Lower leg skin (tissue), 3 donors: ENCODE measurements at regions not wholly inside any gene's neighbourhood (a gene's known extent, or its start where the extent isn't known, plus 50 kb on each side); places are given as distances from the start of the nearest gene placed in this dataset.

Experiments
- POLR2A ChIP-seq, 2 donors: fragments of 450-650 bp; IDR thresholded peaks; one replicate each; pipeline ENCODE4 v1.6.1; 2016 to 2017; ENCODE audit warnings: antibody characterized with exemption in 2 of 2, mild to moderate bottlenecking in 1 of 2, moderate library complexity in 1 of 2
- TF ChIP-seq, protein P1 (sequence below), 3 donors: fragments of 450-650 bp; IDR thresholded peaks; one replicate each; pipeline ENCODE4 v1.5.1; 2016; ENCODE audit warnings: antibody characterized with exemption in 3 of 3, mild to moderate bottlenecking in 3 of 3, moderate library complexity in 2 of 3

DNA sequence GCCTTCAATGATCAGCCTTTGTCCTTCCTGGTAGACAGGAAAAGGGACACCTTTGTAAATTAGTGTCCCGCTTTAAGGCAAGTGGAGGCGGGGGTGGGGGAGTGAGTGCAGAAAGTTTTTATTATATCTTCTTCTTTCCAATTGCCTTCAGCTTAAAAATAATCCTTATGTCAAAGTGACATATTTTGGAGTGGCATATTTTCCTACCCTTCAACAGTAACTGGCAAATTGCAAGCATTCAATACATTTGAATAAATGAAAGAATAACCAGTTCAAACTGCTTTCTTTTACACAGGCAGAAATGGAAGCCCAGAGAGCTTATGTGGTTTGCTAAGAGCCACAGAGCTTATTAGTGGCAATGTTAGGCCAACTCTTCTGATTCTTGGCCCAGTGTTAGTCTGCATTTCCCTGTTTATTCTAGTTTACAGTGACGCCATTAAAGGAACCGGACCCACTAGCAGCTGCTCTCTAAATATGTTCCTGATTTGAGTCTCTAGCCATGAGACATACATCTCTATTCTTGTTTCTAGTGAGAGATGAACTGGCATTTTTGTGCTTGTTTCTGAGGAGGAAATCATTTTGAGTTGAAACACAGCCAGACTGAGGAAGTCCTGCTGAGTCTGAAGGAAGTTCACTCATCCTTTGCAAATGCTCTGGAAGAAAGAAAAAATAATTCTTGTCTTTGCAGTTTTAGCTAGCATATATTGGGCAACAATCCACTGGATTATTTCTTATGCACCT is 468.7 kb downstream of the NOVA1 start:
- TF ChIP-seq, protein P1, sequence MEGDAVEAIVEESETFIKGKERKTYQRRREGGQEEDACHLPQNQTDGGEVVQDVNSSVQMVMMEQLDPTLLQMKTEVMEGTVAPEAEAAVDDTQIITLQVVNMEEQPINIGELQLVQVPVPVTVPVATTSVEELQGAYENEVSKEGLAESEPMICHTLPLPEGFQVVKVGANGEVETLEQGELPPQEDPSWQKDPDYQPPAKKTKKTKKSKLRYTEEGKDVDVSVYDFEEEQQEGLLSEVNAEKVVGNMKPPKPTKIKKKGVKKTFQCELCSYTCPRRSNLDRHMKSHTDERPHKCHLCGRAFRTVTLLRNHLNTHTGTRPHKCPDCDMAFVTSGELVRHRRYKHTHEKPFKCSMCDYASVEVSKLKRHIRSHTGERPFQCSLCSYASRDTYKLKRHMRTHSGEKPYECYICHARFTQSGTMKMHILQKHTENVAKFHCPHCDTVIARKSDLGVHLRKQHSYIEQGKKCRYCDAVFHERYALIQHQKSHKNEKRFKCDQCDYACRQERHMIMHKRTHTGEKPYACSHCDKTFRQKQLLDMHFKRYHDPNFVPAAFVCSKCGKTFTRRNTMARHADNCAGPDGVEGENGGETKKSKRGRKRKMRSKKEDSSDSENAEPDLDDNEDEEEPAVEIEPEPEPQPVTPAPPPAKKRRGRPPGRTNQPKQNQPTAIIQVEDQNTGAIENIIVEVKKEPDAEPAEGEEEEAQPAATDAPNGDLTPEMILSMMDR (IDR thresholded peaks at IDR 0.05) = no peak
- no peak for TF ChIP-seq POLR2A (IDR thresholded peaks at IDR 0.05)
